Adrenal gland (tissue), 9 donors: ENCODE measurements at regions not wholly inside any gene's neighbourhood (a gene's known extent, or its start where the extent isn't known, plus 50 kb on each side); places are given as distances from the start of the nearest gene placed in this dataset.

Source experiments
- DNase-seq, 7 donors: peaks; one replicate each; pipeline ENCODE4 v3.0.0-alpha.2; 2019 to 2020
- H3K27ac ChIP-seq, 5 donors: fragments of 200-600 bp; sonication (generic) in 4 of 5; 1 replicate in 3 of 5; 2 replicates in 2 of 5; pipeline versions ENCODE4 v1.5.1 to v1.8.0; 2016 to 2020; ENCODE audit warnings: mild to moderate bottlenecking in 1 of 5
- H3K27me3 ChIP-seq: fragments of 200-600 bp; 2 replicates; pipeline ENCODE4 v1.8.0; 2021
- H3K36me3 ChIP-seq, 2 donors: fragments of 200-600 bp; replicated peaks in 1 of 2; 1 replicate in 1 of 2; 2 replicates in 1 of 2; pipeline versions ENCODE4 v1.5.1 to v1.8.0; 2018 to 2022
- H3K4me1 ChIP-seq, 2 donors: fragments of 200-600 bp; replicated peaks in 1 of 2; 1 replicate in 1 of 2; 2 replicates in 1 of 2; pipeline versions ENCODE4 v1.5.1 to v1.8.0; 2018 to 2021
- H3K4me3 ChIP-seq, 4 donors: fragments of 200-600 bp; sonication (generic) in 3 of 4; one replicate each; pipeline ENCODE4 v1.5.1; 2016 to 2018
- H3K9me3 ChIP-seq, 3 donors: fragments of 200-600 bp; sonication (generic) in 1 of 3; replicated peaks in 1 of 3; 1 replicate in 2 of 3; 2 replicates in 1 of 3; pipeline versions ENCODE4 v1.5.1 to v1.8.0; 2016 to 2021
- POLR2A ChIP-seq, 2 donors: fragments of 450-650 bp; IDR thresholded peaks; one replicate each; pipeline ENCODE4 v1.6.1; 2017; ENCODE audit warnings: antibody characterized with exemption in 2 of 2, mild to moderate bottlenecking in 2 of 2, moderate library complexity in 1 of 2
- WGBS, 4 donors: extraction: QIAGEN DNeasy Blood & Tissue Kit in 2 of 4; methylation state at CpG; one replicate each; pipeline versions ENCODE4 v1.1.5 to v1.1.7; 2013 to 2017; 5-methylcytosine and 5-hydroxymethylcytosine counted together
- intact Hi-C, 2 donors: fragments of 100-400 bp; cut with DNase I; formaldehyde crosslinking; loops; one replicate each; pipeline versions ENCODE4 v1.14.1 to v1.15.0; 2022 to 2023
- TF ChIP-seq, protein P1 (sequence below), 6 experiments: fragments of 450-650 bp in 4 of 6; fragments of 200-600 bp in 2 of 6; sonication (generic) in 1 of 6; IDR thresholded peaks; 1 replicate in 5 of 6; 2 replicates in 1 of 6; pipeline versions ENCODE4 v1.5.1 to v1.8.0; 2016 to 2021; ENCODE audit warnings: antibody characterized with exemption in 6 of 6, mild to moderate bottlenecking in 2 of 6, moderate library complexity in 1 of 6
- donor health status: healthy with polysubstance abuse.
- donor health status: Bipolar disorder and iron deficiency.
- donor health status: DM: yes; HTN: yes; CAD: no.
- donor health status: DM: no; HTN: no; CAD: no.
- donor health status: DM: no; HTN: no; CAD: no.

DNA sequence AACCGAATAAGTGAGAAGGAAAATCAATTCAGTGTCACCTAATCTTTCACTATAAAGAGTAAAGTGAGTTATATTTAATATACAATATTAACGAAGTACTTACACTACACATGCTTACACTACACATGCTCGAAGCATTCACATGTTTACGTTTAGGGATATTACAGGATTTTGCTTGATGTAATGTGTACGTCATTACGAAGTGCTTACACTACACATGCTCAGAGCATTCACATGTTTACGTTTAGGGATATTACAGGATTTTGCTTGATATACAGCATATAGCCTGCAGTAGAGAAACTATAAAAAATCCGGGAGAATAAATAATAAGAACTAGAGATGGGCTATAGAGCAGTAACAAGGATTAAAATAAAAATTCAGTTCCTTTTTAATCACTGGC, 538.8 kb upstream of the CXADR start:
- TF ChIP-seq, protein P1, sequence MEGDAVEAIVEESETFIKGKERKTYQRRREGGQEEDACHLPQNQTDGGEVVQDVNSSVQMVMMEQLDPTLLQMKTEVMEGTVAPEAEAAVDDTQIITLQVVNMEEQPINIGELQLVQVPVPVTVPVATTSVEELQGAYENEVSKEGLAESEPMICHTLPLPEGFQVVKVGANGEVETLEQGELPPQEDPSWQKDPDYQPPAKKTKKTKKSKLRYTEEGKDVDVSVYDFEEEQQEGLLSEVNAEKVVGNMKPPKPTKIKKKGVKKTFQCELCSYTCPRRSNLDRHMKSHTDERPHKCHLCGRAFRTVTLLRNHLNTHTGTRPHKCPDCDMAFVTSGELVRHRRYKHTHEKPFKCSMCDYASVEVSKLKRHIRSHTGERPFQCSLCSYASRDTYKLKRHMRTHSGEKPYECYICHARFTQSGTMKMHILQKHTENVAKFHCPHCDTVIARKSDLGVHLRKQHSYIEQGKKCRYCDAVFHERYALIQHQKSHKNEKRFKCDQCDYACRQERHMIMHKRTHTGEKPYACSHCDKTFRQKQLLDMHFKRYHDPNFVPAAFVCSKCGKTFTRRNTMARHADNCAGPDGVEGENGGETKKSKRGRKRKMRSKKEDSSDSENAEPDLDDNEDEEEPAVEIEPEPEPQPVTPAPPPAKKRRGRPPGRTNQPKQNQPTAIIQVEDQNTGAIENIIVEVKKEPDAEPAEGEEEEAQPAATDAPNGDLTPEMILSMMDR (IDR thresholded peaks at IDR 0.05), result no peak
- no peak for TF ChIP-seq POLR2A (IDR thresholded peaks at IDR 0.05)
- intact Hi-C loops, result no loop called here
- no peak overlapping the region for H3K27ac ChIP-seq
- no peaks in the 10 kb centered on the region for H3K4me1 ChIP-seq
- H3K4me3 ChIP-seq, result no peak overlapping the region
- H3K36me3 ChIP-seq, result no peaks in the 10 kb centered on the region
- no peaks in the 10 kb centered on the region for H3K9me3 ChIP-seq
- 79 to 96% (median 94%) methylated on average over 8 of the region's 8 CpGs for WGBS, 4 donors
- no peak for DNase-seq
- H3K27me3 ChIP-seq, result no peaks in the 10 kb centered on the region

DNA sequence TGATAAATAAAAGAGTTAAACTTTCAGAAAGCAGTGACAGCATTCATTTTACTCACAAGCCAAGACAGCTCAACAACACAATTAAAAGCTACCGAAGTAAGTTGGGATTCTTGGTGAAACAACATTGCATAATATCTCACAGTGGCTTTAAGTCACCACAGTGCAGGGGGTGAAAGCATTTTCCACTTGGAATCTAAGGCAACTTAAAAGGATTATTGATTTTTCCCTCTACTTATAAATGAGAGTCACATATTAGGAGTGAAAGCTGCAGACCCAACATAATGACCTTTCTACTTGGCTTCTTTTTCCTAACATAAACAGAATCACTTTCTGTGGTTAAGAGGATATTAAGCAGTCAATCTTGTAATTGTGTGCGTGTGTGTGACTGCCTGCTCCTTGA, 536.6 kb upstream of the CXADR start:
- intact Hi-C loops, result no loop called here
- H3K27me3 ChIP-seq, result no peaks in the 10 kb centered on the region
- no peaks in the 10 kb centered on the region for H3K9me3 ChIP-seq
- 50 to 55% (median 53%) methylated on average over 2 of the region's 2 CpGs for WGBS, 4 donors
- H3K4me1 ChIP-seq, result no peaks in the 10 kb centered on the region
- no peaks in the 10 kb centered on the region for H3K36me3 ChIP-seq
- no peak overlapping the region for H3K4me3 ChIP-seq
- TF ChIP-seq POLR2A (IDR thresholded peaks at IDR 0.05), result no peak
- TF ChIP-seq, protein P1 (IDR thresholded peaks at IDR 0.05), result no peak
- H3K27ac ChIP-seq, result no peak overlapping the region
- no peak for DNase-seq

DNA sequence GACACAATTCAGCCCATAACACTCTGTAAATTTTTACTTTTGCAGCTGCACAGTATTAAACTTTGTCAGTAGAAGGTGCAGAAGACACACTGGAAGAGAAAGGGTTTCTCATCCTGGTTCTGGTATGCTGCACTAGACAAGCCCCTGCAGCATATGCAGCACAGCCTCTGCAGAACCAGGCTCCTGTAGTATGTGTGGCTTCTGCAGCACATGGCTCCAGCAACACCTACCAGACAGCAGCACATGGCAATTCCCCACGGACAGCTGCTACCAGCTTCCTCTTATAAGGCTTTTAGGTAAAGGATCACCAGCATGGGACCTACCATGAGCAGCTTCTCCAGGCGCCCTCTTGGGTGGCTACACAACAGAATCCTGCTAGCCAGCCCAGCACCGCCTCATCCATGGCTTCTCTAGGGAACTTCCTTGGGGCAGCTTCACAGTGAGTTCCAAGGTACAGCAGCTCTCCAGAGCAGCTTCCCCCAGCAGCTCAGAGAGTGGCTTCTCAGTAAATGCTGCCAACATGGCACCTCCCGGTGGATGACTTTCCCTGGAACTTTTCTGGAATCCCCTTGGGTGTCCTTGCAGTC, 534.4 kb upstream of the CXADR start:
- WGBS, 4 donors, result 83 to 93% (median 90%) methylated on average over 2 to 4 of the region's 4 CpGs
- Histone ChIP-seq H3K27me3 (no peaks in the 10 kb centered on the region), H3K27ac (no peak overlapping the region), H3K36me3 (no peaks in the 10 kb centered on the region), H3K9me3 (no peaks in the 10 kb centered on the region), H3K4me1 (peaks cover 0 to 3% of the 10 kb centered on the region in 2 donors), H3K4me3 (no peak overlapping the region)
- no peak for DNase-seq
- no peak for TF ChIP-seq POLR2A (IDR thresholded peaks at IDR 0.05)
- TF ChIP-seq, protein P1 (IDR thresholded peaks at IDR 0.05), result no peak
- intact Hi-C loops, result no loop called here

DNA sequence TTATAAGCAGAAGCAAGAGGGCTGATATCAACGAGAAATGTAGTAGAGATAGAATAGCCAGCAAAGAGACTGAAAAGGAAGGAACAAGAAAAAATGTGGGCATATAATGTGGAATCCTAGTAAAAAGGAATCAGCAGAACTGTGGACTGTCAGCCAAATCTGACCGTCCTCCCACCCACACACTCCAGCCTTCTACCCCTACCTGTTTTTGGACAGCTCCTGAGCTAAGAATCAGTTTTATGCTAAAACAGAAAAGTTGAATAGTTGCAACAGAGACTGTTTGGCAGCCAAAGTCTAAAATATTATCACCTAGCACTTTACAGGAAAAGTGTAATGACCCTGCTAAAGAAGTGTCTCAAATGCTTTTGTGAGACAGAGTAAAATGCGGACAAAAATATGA, 533.3 kb upstream of the CXADR start:
- H3K27me3 ChIP-seq, result no peaks in the 10 kb centered on the region
- WGBS, 4 donors, result 89 to 93% (median 89%) methylated on average over 3 of the region's 3 CpGs

More for the DNA sequence above, 533.3 kb upstream of the CXADR start:
- TF ChIP-seq, protein P1 (IDR thresholded peaks at IDR 0.05), result no peak
- TF ChIP-seq POLR2A (IDR thresholded peaks at IDR 0.05), result no peak
- intact Hi-C loops, result no loop called here
- H3K36me3 ChIP-seq, result no peaks in the 10 kb centered on the region
- no peak overlapping the region for H3K4me3 ChIP-seq
- DNase-seq, result no peak
- peaks cover 0 to 9% of the 10 kb centered on the region in 2 donors for H3K4me1 ChIP-seq
- H3K9me3 ChIP-seq, result no peaks in the 10 kb centered on the region
- no peak overlapping the region for H3K27ac ChIP-seq
